Liver (tissue), 8 donors: ENCODE measurements at regions not wholly inside any gene's neighbourhood (a gene's known extent, or its start where the extent isn't known, plus 50 kb on each side); places are given as distances from the start of the nearest gene placed in this dataset.

Experiments used
- DNase-seq: peaks from one replicate; pipeline ENCODE4 v3.0.0-alpha.2; 2017; ENCODE audit warnings: low spot score
- H3K27ac ChIP-seq, 2 donors: one replicate each; pipeline ENCODE4 v1.7.0; 2013; ENCODE audit warnings: inconsistent platforms in 2 of 2, low read length in 2 of 2, control low read depth in 1 of 2, low read depth in 1 of 2, mild to moderate bottlenecking in 1 of 2
- H3K27me3 ChIP-seq, 4 donors: one replicate each; pipeline versions ENCODE4 v1.6.1 to v1.7.0; 2013; ENCODE audit warnings: low read length in 3 of 4, inconsistent platforms in 1 of 4, mild to moderate bottlenecking in 1 of 4, moderate library complexity in 1 of 4; ENCODE audit not compliant: control insufficient read depth in 4 of 4, insufficient read depth in 4 of 4
- H3K36me3 ChIP-seq, 4 donors: one replicate each; pipeline versions ENCODE4 v1.6.1 to v1.7.0; 2013; ENCODE audit warnings: low read length in 3 of 4, mild to moderate bottlenecking in 3 of 4, low read depth in 1 of 4, moderate library complexity in 1 of 4; ENCODE audit not compliant: control insufficient read depth in 4 of 4, insufficient read depth in 3 of 4
- H3K4me1 ChIP-seq, 4 donors: one replicate each; pipeline versions ENCODE4 v1.6.1 to v1.7.0; 2013; ENCODE audit warnings: low read length in 3 of 4, mild to moderate bottlenecking in 3 of 4, moderate library complexity in 1 of 4; ENCODE audit not compliant: control insufficient read depth in 4 of 4, insufficient read depth in 4 of 4
- H3K4me3 ChIP-seq, 3 donors: one replicate each; pipeline versions ENCODE4 v1.6.1 to v1.7.0; 2013; ENCODE audit warnings: low read length in 3 of 3, control low read depth in 1 of 3, low read depth in 1 of 3, mild to moderate bottlenecking in 1 of 3
- H3K9ac ChIP-seq, 2 donors: one replicate each; pipeline ENCODE4 v1.7.0; 2013; ENCODE audit warnings: low read length in 2 of 2, mild to moderate bottlenecking in 2 of 2, moderate library complexity in 2 of 2, control low read depth in 1 of 2, low read depth in 1 of 2
- H3K9me3 ChIP-seq, 4 donors: one replicate each; pipeline versions ENCODE4 v1.6.1 to v1.7.0; 2013; ENCODE audit warnings: low read length in 3 of 4; ENCODE audit not compliant: control insufficient read depth in 4 of 4
- EGR1 ChIP-seq, 2 donors: IDR thresholded peaks; 2 replicates each; pipeline ENCODE4 v1.6.1; 2016 to 2018; ENCODE audit warnings: antibody characterized with exemption in 2 of 2, low read depth in 2 of 2
- FOXA1 ChIP-seq: IDR thresholded peaks from 2 replicates; pipeline ENCODE4 v1.6.1; 2016; ENCODE audit warnings: antibody characterized with exemption
- FOXA2 ChIP-seq: IDR thresholded peaks from 2 replicates; pipeline ENCODE4 v1.6.1; 2016; ENCODE audit warnings: antibody characterized with exemption
- GABPA ChIP-seq, 2 donors: IDR thresholded peaks in 1 of 2; conservative IDR thresholded peaks in 1 of 2; 2 replicates each; pipeline ENCODE4 v1.6.1; 2016; ENCODE audit warnings: antibody characterized with exemption in 2 of 2, mild to moderate bottlenecking in 1 of 2, moderate library complexity in 1 of 2
- HNF4A ChIP-seq, 2 donors: conservative IDR thresholded peaks; 2 replicates each; pipeline ENCODE4 v1.6.1; 2016; ENCODE audit warnings: antibody characterized with exemption in 2 of 2, mild to moderate bottlenecking in 2 of 2
- HNF4G ChIP-seq: IDR thresholded peaks from 2 replicates; pipeline ENCODE4 v1.6.1; 2016; ENCODE audit warnings: antibody characterized with exemption
- JUND ChIP-seq, 2 donors: IDR thresholded peaks; 2 replicates each; pipeline ENCODE4 v1.6.1; 2016; ENCODE audit warnings: antibody characterized with exemption in 2 of 2
- NR2F2 ChIP-seq: IDR thresholded peaks from 2 replicates; pipeline ENCODE4 v1.6.1; 2016; ENCODE audit warnings: antibody characterized with exemption
- RAD21 ChIP-seq, 2 donors: IDR thresholded peaks; 2 replicates each; pipeline ENCODE4 v1.6.1; 2016; ENCODE audit warnings: antibody characterized with exemption in 2 of 2, mild to moderate bottlenecking in 2 of 2
- RXRA ChIP-seq, 2 donors: IDR thresholded peaks; 2 replicates each; pipeline ENCODE4 v1.6.1; 2017 to 2018; ENCODE audit warnings: antibody characterized with exemption in 2 of 2, mild to moderate bottlenecking in 1 of 2
- SP1 ChIP-seq: IDR thresholded peaks from 2 replicates; pipeline ENCODE4 v1.6.1; 2018; ENCODE audit warnings: antibody characterized with exemption, mild to moderate bottlenecking
- TAF1 ChIP-seq: conservative IDR thresholded peaks from 2 replicates; pipeline ENCODE4 v1.6.1; 2016; ENCODE audit warnings: antibody characterized with exemption, mild to moderate bottlenecking
- YY1 ChIP-seq: IDR thresholded peaks from 2 replicates; pipeline ENCODE4 v1.6.1; 2016; ENCODE audit warnings: antibody characterized with exemption, mild to moderate bottlenecking
- WGBS: extraction: QIAGEN DNeasy Blood & Tissue Kit; methylation state at CpG from one replicate; pipeline ENCODE4 v1.1.7; 2013; 5-methylcytosine and 5-hydroxymethylcytosine counted together
- TF ChIP-seq, protein P1 (sequence below): fragments of 150-350 bp; IDR thresholded peaks from 2 replicates; pipeline ENCODE4 v1.5.1; 2017; ENCODE audit warnings: improper control_type of control experiment, low read depth, low read length; ENCODE audit not compliant: missing input control
- TF ChIP-seq, protein P2 (sequence below): IDR thresholded peaks from 2 replicates; pipeline ENCODE4 v1.6.1; 2016; ENCODE audit warnings: antibody characterized with exemption, mild to moderate bottlenecking
- TF ChIP-seq, protein P3 (sequence below): IDR thresholded peaks from 2 replicates; pipeline ENCODE4 v1.6.1; 2016; ENCODE audit warnings: antibody characterized with exemption
- TF ChIP-seq, protein P4 (sequence below): IDR thresholded peaks from 2 replicates; pipeline ENCODE4 v1.6.1; 2016; ENCODE audit warnings: antibody characterized with exemption
- TF ChIP-seq, protein P5 (sequence below): IDR thresholded peaks from 2 replicates; pipeline ENCODE4 v1.6.1; 2016; ENCODE audit warnings: antibody characterized with exemption
- donor health status: healthy.
- donor health status: healthy.
- donor health status: healthy.
- donor health status: healthy.
- donor health status: healthy.

DNA sequence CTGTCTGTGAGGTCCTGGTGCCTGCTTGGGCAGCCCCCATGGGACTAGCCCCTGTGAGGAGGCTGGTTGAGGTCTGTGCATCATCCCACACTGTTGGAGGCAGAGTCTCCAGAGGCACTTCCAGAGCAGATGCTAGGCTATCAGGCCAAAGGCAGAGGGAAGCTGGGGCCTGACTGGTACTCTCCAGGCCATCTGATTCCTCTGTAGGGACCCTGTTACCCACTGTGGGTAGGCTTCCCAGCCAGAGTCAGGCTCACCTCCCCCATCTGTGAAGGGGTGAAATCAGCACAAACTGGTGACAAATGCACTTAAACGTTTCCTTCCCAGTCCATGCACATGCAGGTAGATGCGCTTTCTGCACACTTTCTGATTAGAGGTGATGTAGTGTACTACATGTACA, 212.6 kb upstream of the TOPAZ1 start:
- WGBS = 82% methylated on average over 2 of the region's 2 CpGs

DNA sequence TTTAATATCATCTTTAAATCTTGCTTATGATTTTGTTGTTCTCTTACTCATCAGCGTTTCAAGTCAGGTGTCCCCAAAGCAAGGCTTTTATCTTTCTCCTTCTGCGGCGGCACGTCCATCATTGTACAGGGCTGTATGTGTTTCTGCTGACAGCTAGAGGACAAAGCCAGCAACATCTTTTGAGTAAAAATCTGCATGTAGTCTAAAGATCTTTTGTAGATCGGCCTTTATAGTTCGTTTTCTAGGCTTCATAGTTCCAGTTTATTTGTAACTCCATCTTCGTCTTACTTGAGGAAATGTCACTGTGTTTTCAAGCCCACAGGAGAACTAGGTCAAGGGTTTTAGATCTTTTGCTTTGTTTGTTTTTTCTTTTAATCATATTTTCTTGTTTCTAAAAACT, 211.4 kb upstream of the TOPAZ1 start:
- H3K4me1 ChIP-seq = no peaks in the 10 kb centered on the region
- H3K27me3 ChIP-seq = peaks cover 0 to 10% (median under 1%) of the 10 kb centered on the region in 4 donors
- H3K4me3 ChIP-seq = no peak overlapping the region
- no peak for DNase-seq
- H3K9me3 ChIP-seq = no peaks in the 10 kb centered on the region
- no peaks in the 10 kb centered on the region for H3K36me3 ChIP-seq
- 83% methylated on average over 7 of the region's 7 CpGs for WGBS
- no peak for TF ChIP-seq RXRA (IDR thresholded peaks at IDR 0.05)
- TF ChIP-seq YY1 = no peak
- TF ChIP-seq, protein P1, sequence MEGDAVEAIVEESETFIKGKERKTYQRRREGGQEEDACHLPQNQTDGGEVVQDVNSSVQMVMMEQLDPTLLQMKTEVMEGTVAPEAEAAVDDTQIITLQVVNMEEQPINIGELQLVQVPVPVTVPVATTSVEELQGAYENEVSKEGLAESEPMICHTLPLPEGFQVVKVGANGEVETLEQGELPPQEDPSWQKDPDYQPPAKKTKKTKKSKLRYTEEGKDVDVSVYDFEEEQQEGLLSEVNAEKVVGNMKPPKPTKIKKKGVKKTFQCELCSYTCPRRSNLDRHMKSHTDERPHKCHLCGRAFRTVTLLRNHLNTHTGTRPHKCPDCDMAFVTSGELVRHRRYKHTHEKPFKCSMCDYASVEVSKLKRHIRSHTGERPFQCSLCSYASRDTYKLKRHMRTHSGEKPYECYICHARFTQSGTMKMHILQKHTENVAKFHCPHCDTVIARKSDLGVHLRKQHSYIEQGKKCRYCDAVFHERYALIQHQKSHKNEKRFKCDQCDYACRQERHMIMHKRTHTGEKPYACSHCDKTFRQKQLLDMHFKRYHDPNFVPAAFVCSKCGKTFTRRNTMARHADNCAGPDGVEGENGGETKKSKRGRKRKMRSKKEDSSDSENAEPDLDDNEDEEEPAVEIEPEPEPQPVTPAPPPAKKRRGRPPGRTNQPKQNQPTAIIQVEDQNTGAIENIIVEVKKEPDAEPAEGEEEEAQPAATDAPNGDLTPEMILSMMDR = no peak
- no peak overlapping the region for H3K9ac ChIP-seq
- no peak overlapping the region for H3K27ac ChIP-seq

More for the DNA sequence above, 212.6 kb upstream of the TOPAZ1 start:
- no peak overlapping the region for H3K4me3 ChIP-seq
- no peaks in the 10 kb centered on the region for H3K9me3 ChIP-seq
- no peak overlapping the region for H3K27ac ChIP-seq
- H3K9ac ChIP-seq = no peak overlapping the region
- no peak for DNase-seq
- TF ChIP-seq FOXA2 (no peak), GABPA (IDR thresholded peaks at IDR 0.05 in 1 of 2, conservative IDR thresholded peaks at IDR 0.05 in 1 of 2) (no peak), YY1 (no peak), EGR1 (IDR thresholded peaks at IDR 0.05; ENCODE audit: low read depth in 2 of 2) (no peak), RAD21 (IDR thresholded peaks at IDR 0.05) (no peak), TAF1 (no peak), JUND (IDR thresholded peaks at IDR 0.05) (no peak), HNF4A (conservative IDR thresholded peaks at IDR 0.05) (no peak), HNF4G (no peak), RXRA (IDR thresholded peaks at IDR 0.05) (no peak), FOXA1 (no peak), SP1 (no peak), NR2F2 (no peak)
- TF ChIP-seq, protein P2, sequence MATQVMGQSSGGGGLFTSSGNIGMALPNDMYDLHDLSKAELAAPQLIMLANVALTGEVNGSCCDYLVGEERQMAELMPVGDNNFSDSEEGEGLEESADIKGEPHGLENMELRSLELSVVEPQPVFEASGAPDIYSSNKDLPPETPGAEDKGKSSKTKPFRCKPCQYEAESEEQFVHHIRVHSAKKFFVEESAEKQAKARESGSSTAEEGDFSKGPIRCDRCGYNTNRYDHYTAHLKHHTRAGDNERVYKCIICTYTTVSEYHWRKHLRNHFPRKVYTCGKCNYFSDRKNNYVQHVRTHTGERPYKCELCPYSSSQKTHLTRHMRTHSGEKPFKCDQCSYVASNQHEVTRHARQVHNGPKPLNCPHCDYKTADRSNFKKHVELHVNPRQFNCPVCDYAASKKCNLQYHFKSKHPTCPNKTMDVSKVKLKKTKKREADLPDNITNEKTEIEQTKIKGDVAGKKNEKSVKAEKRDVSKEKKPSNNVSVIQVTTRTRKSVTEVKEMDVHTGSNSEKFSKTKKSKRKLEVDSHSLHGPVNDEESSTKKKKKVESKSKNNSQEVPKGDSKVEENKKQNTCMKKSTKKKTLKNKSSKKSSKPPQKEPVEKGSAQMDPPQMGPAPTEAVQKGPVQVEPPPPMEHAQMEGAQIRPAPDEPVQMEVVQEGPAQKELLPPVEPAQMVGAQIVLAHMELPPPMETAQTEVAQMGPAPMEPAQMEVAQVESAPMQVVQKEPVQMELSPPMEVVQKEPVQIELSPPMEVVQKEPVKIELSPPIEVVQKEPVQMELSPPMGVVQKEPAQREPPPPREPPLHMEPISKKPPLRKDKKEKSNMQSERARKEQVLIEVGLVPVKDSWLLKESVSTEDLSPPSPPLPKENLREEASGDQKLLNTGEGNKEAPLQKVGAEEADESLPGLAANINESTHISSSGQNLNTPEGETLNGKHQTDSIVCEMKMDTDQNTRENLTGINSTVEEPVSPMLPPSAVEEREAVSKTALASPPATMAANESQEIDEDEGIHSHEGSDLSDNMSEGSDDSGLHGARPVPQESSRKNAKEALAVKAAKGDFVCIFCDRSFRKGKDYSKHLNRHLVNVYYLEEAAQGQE = no peak
- TF ChIP-seq, protein P1 = no peak
- TF ChIP-seq, protein P3, sequence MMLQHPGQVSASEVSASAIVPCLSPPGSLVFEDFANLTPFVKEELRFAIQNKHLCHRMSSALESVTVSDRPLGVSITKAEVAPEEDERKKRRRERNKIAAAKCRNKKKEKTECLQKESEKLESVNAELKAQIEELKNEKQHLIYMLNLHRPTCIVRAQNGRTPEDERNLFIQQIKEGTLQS = no peak
- TF ChIP-seq, protein P4, sequence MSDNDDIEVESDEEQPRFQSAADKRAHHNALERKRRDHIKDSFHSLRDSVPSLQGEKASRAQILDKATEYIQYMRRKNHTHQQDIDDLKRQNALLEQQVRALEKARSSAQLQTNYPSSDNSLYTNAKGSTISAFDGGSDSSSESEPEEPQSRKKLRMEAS = no peak
- TF ChIP-seq, protein P5, sequence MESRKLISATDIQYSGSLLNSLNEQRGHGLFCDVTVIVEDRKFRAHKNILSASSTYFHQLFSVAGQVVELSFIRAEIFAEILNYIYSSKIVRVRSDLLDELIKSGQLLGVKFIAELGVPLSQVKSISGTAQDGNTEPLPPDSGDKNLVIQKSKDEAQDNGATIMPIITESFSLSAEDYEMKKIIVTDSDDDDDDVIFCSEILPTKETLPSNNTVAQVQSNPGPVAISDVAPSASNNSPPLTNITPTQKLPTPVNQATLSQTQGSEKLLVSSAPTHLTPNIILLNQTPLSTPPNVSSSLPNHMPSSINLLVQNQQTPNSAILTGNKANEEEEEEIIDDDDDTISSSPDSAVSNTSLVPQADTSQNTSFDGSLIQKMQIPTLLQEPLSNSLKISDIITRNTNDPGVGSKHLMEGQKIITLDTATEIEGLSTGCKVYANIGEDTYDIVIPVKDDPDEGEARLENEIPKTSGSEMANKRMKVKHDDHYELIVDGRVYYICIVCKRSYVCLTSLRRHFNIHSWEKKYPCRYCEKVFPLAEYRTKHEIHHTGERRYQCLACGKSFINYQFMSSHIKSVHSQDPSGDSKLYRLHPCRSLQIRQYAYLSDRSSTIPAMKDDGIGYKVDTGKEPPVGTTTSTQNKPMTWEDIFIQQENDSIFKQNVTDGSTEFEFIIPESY = no peak
- no peaks in the 10 kb centered on the region for H3K4me1 ChIP-seq
- H3K36me3 ChIP-seq = no peaks in the 10 kb centered on the region
- H3K27me3 ChIP-seq = peaks cover 0 to 10% (median under 1%) of the 10 kb centered on the region in 4 donors
